Heart right ventricle (tissue), 16 donors: ENCODE measurements at regions not wholly inside any gene's neighbourhood (a gene's known extent, or its start where the extent isn't known, plus 50 kb on each side); places are given as distances from the start of the nearest gene placed in this dataset.

Experiments
- ATAC-seq, 8 donors: fragments of 200-7000 bp; cut with Tn5 transposase; one replicate each; pipeline ENCODE4 v1.9.1; 2020; ENCODE audit warnings: mild to moderate bottlenecking in 8 of 8, moderate library complexity in 8 of 8, moderate number of reproducible peaks in 1 of 8
- DNase-seq, 2 donors: peaks; one replicate each; pipeline ENCODE4 v3.0.0-alpha.2; 2020
- H3K27ac ChIP-seq, 10 donors: fragments of 200-600 bp; sonication (generic) in 2 of 10; one replicate each; pipeline versions ENCODE4 v1.5.0 to v1.8.0; 2020 to 2022; ENCODE audit warnings: mild to moderate bottlenecking in 3 of 10
- H3K27me3 ChIP-seq, 7 donors: fragments of 200-600 bp; one replicate each; pipeline ENCODE4 v1.8.0; 2021 to 2022; ENCODE audit warnings: mild to moderate bottlenecking in 2 of 7
- H3K36me3 ChIP-seq, 9 donors: fragments of 200-600 bp; sonication (generic) in 1 of 9; one replicate each; pipeline versions ENCODE4 v1.5.0 to v1.8.0; 2020 to 2022; ENCODE audit warnings: mild to moderate bottlenecking in 2 of 9
- H3K4me1 ChIP-seq, 9 donors: fragments of 200-600 bp; sonication (generic) in 1 of 9; one replicate each; pipeline versions ENCODE4 v1.5.0 to v1.8.0; 2020 to 2022; ENCODE audit warnings: mild to moderate bottlenecking in 4 of 9
- H3K4me3 ChIP-seq, 10 donors: fragments of 200-600 bp; sonication (generic) in 2 of 10; one replicate each; pipeline versions ENCODE4 v1.5.0 to v1.8.0; 2020 to 2022; ENCODE audit warnings: mild to moderate bottlenecking in 7 of 10, moderate library complexity in 2 of 10
- H3K9me3 ChIP-seq, 11 donors: fragments of 200-600 bp in 10 of 11; sonication (generic) in 2 of 11; one replicate each; pipeline versions ENCODE4 v1.5.0 to v1.8.0; 2013 to 2022; ENCODE audit warnings: mild to moderate bottlenecking in 2 of 11, control low read depth in 1 of 11, moderate library complexity in 1 of 11
- CTCF ChIP-seq, 9 donors: fragments of 200-600 bp; sonication (generic) in 2 of 9; IDR thresholded peaks; one replicate each; pipeline versions ENCODE4 v1.5.0 to v1.8.0; 2021 to 2022; ENCODE audit warnings: antibody characterized with exemption in 9 of 9, mild to moderate bottlenecking in 5 of 9, moderate library complexity in 1 of 9
- WGBS, 2 donors: extraction: QIAGEN DNeasy Blood & Tissue Kit; methylation state at CpG; one replicate each; pipeline ENCODE4 v1.1.7; 2013; ENCODE audit warnings: inconsistent platforms in 1 of 2; 5-methylcytosine and 5-hydroxymethylcytosine counted together
- intact Hi-C, 10 donors: fragments of 100-400 bp; cut with DNase I; formaldehyde crosslinking; loops; one replicate each; pipeline versions ENCODE4 v1.11.1 to v1.14.2; 2022
- donor health status: Arrhythmogenic right ventricular cardiomyopathy.
- donor health status: ischemic (EF 13 %, LVEDD 7.1; RV severe dilation, severe dysfunction).
- donor health status: healthy with polysubstance abuse.
- donor health status: DM: no; HTN: yes; CAD: no.
- donor health status: DM: no; HTN: no; CAD: no.
- donor health status: ischemic (EF 25% LVEDD 6.9; RV normal size, moderate dysfunction).
- donor health status: ischemic (EF 25% LVEDD 5.7; RV mildly dilated, moderate dysfunction).
- donor health status: healthy.
- donor health status: DM: yes; HTN: yes; CAD: no.
- donor health status: Ischemic cardiomyopathy.
- donor health status: ischemic (EF 35%, LVEDD 5.7; RV mildly dilated, moderate dysfunction).
- donor health status: nonischemic (EF 11% LVEDD 7.7; RV severe dilation, severe dysfunction).
- donor health status: DM: yes; HTN: yes; CAD: no.
- donor health status: PGD.
- donor health status: ischemic (EF 29% LVEDD 5.4; RV normal size, mild dysfunction).
- donor health status: nonischemic (EF 23%, LVEDD 6.1; RV moderate dilation, normal function).

GRCh38 chr15:94563456-94563855 is 332.1 kb downstream of the MCTP2 start:
- no peak for ATAC-seq
- no peak for TF ChIP-seq CTCF (IDR thresholded peaks at IDR 0.05)

DNA sequence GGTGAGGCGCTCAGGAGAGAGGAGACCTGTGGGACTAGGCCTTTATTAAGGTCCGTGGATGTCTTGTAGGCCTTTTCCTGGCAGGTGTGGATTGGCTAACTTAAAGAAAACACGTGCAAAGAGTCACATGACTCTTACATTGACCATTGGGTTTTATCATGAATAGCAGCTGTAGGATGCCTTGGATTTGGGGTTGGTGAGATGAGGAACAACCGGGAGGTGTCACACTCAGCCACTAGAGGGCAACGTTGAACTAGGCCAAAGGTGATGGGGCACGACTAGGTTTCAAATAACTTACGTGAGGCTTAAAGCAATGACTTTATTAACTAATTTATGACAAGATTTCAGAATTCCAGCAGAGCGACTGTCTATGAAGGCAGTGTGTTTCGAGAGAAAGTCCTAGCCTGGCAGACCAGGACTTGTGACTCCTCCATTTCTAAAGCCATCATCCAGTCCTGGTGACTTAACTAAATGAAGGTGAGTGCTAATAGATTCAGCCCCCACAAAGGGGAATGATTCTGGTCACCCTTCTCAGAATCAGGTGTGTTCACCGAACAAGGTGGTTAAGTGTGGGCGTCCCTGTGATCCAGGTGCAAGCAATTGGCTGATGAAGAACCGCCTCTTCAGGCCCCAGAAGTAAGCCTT is 345.6 kb downstream of the MCTP2 start:
- H3K9me3 ChIP-seq: no peaks in the 10 kb centered on the region
- H3K36me3 ChIP-seq: no peaks in the 10 kb centered on the region
- peak in 1 of 2 donors; percentile 7 for DNase-seq
- intact Hi-C loops: no loop called here
- H3K27me3 ChIP-seq: peaks cover 0 to 35% (median 0%) of the 10 kb centered on the region in 7 donors
- H3K4me1 ChIP-seq: no peaks in the 10 kb centered on the region
- H3K27ac ChIP-seq: no peak overlapping the region
- peak in 7 of 9 donors; percentile 35 to 64 (median 47) for TF ChIP-seq CTCF (IDR thresholded peaks at IDR 0.05)
- no peak overlapping the region for H3K4me3 ChIP-seq
- 67 to 70% methylated on average over 12 of the region's 12 CpGs for WGBS, 2 donors
- no peak for ATAC-seq

More at GRCh38 chr15:94563456-94563855, 332.1 kb downstream of the MCTP2 start:
- no peak for DNase-seq
- intact Hi-C loops: no loop called here
- 83 to 88% methylated on average over 2 of the region's 2 CpGs for WGBS, 2 donors
- H3K36me3 ChIP-seq: no peaks in the 10 kb centered on the region
- no peak overlapping the region for H3K27ac ChIP-seq
- peaks cover 0 to 27% (median 0%) of the 10 kb centered on the region in 11 donors for H3K9me3 ChIP-seq
- no peak overlapping the region for H3K4me3 ChIP-seq
- H3K27me3 ChIP-seq: peaks cover 0 to 3% (median 0%) of the 10 kb centered on the region in 7 donors
- H3K4me1 ChIP-seq: no peaks in the 10 kb centered on the region

DNA sequence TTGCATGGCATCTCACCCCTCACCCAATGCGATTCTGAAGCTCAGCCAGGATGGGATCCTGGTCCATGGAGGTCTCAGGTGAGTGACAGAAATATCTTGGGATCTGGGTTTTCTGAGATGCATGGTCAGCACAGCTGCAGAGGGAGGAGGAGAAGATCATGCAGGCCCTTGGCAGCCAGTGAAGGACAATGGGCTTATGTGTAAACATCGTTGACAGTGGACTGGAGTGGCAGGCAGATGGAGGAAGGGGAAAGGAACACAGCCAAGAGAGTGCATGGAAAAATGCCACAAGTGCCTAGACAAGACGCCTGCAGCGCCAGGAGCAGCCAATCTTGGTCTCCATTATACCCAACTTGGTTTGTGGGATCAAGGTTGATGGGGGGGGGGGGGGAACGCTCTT is 347.9 kb downstream of the MCTP2 start:
- no peak for TF ChIP-seq CTCF (IDR thresholded peaks at IDR 0.05)
- intact Hi-C loops: no loop called here
- Histone ChIP-seq H3K27me3 (peaks cover 0 to 52% (median 0%) of the 10 kb centered on the region in 7 donors), H3K27ac (no peak overlapping the region), H3K4me1 (peaks cover 0 to 3% (median 0%) of the 10 kb centered on the region in 9 donors), H3K9me3 (no peaks in the 10 kb centered on the region), H3K4me3 (no peak overlapping the region), H3K36me3 (no peaks in the 10 kb centered on the region)
- DNase-seq (no peak), ATAC-seq (no peak)
- 71 to 78% methylated on average over 5 of the region's 5 CpGs for WGBS, 2 donors

GRCh38 chr15:94580211-94580885 is 349.0 kb downstream of the MCTP2 start:
- Histone ChIP-seq H3K36me3 (no peaks in the 10 kb centered on the region), H3K4me1 (peaks cover 0 to 12% (median 3%) of the 10 kb centered on the region in 9 donors), H3K4me3 (no peak overlapping the region), H3K27ac (no peak overlapping the region), H3K27me3 (peaks cover 0 to 62% (median 0%) of the 10 kb centered on the region in 7 donors), H3K9me3 (no peaks in the 10 kb centered on the region)
- intact Hi-C loops: loop anchor here in 1 of 10 donors (5.0 kb wide), 1 partner anchor 117 kb away; no protein-coding TSS in a partner anchor
- no peak for ATAC-seq
- WGBS, 2 donors: 40 to 50% methylated on average over 12 of the region's 12 CpGs
- no peak for TF ChIP-seq CTCF (IDR thresholded peaks at IDR 0.05)
- DNase-seq: no peak
